HEK293T (cell line): ENCODE measurements at regions not wholly inside any gene's neighbourhood (a gene's known extent, or its start where the extent isn't known, plus 50 kb on each side); places are given as distances from the start of the nearest gene placed in this dataset.

Experiments used
- BHLHE40 ChIP-seq: fragments of 450-650 bp; IDR thresholded peaks from 2 replicates; pipeline ENCODE4 v1.6.1; 2016; ENCODE audit warnings: mild to moderate bottlenecking, moderate library complexity, borderline replicate concordance
- ELF4 ChIP-seq: fragments of 450-650 bp; IDR thresholded peaks from 2 replicates; pipeline ENCODE4 v1.6.1; 2017; ENCODE audit warnings: antibody characterized with exemption
- FOXM1 ChIP-seq: fragments of 450-650 bp; IDR thresholded peaks from 2 replicates; pipeline ENCODE4 v1.6.1; 2017; ENCODE audit warnings: mild to moderate bottlenecking, borderline replicate concordance
- HDGF ChIP-seq: fragments of 450-650 bp; IDR thresholded peaks from 2 replicates; pipeline ENCODE4 v1.6.1; 2017; ENCODE audit warnings: antibody characterized with exemption, borderline replicate concordance
- NFRKB ChIP-seq: fragments of 450-650 bp; IDR thresholded peaks from 2 replicates; pipeline ENCODE4 v1.6.1; 2016; ENCODE audit warnings: mild to moderate bottlenecking, moderate library complexity
- SUZ12 ChIP-seq: fragments of 450-650 bp; IDR thresholded peaks from 2 replicates; pipeline ENCODE4 v1.6.1; 2016; ENCODE audit warnings: mild to moderate bottlenecking

GRCh38 chr7:67301667-67302066 lies 305.0 kb downstream of the TYW1 start:
- no peak for TF ChIP-seq FOXM1
- no peak for TF ChIP-seq BHLHE40
- TF ChIP-seq HDGF = no peak
- no peak for TF ChIP-seq SUZ12
- TF ChIP-seq NFRKB = no peak
- TF ChIP-seq ELF4 = no peak
